PC-3 (cell line): ENCODE measurements at regions not wholly inside any gene's neighbourhood (a gene's known extent, or its start where the extent isn't known, plus 50 kb on each side); places are given as distances from the start of the nearest gene placed in this dataset.

Experiments
- ATAC-seq: fragments of 200-7000 bp; cut with Tn5 transposase; 2 replicates; pipeline ENCODE4 v1.9.1; 2020; ENCODE audit warnings: mild to moderate bottlenecking, moderate library complexity
- BruUV-seq: library from RNA; stranded (reverse); fragments of 400-500 nt; replicated peaks from 2 replicates; lab custom pipeline; 2021; lab: Mats Ljungman, UMichigan
- CTCF ChIA-PET: fragments of 300-600 bp; sonication (Branson Sonifier 250); formaldehyde crosslinking; loops from one replicate; lab custom pipeline; 2022; ENCODE audit warnings: antibody characterized with exemption; lab: Charles Lee
- POLR2A ChIA-PET: fragments of 300-600 bp; sonication (Branson Sonifier 250); formaldehyde crosslinking; loops from one replicate; lab custom pipeline; 2022; ENCODE audit warnings: antibody characterized with exemption; ENCODE audit not compliant: unreplicated experiment; lab: Charles Lee
- DNase-seq: peaks from one replicate; pipeline ENCODE4 v3.0.0-alpha.2; 2015
- H2AFZ ChIP-seq: fragments of 300-600 bp; sonication (generic); 2 replicates; pipeline ENCODE4 v1.6.0; 2016; ENCODE audit warnings: antibody characterized with exemption, low read length
- H3F3A ChIP-seq: fragments of 300-600 bp; sonication (generic); one replicate; pipeline ENCODE4 v1.6.0; 2017; ENCODE audit warnings: antibody characterized with exemption, low read length, control low read depth, mild to moderate bottlenecking; ENCODE audit not compliant: unreplicated experiment
- H3K27ac ChIP-seq: fragments of 300-600 bp; sonication (generic); 2 replicates; pipeline ENCODE4 v1.5.1; 2016; ENCODE audit warnings: mild to moderate bottlenecking, low read length
- H3K27me3 ChIP-seq: fragments of 300-600 bp; sonication (generic); 2 replicates; pipeline ENCODE4 v1.6.1; 2016; ENCODE audit warnings: low read length, mixed read lengths
- H3K36me3 ChIP-seq: fragments of 300-600 bp; sonication (generic); 2 replicates; pipeline ENCODE4 v1.6.1; 2016; ENCODE audit warnings: low read depth, mixed run types, low read length, mixed read lengths
- H3K4me1 ChIP-seq: fragments of 300-600 bp; sonication (generic); 2 replicates; pipeline ENCODE4 v1.5.1; 2016; ENCODE audit warnings: low read length; ENCODE audit not compliant: insufficient read depth
- H3K4me2 ChIP-seq: fragments of 300-600 bp; sonication (generic); 2 replicates; pipeline ENCODE4 v1.6.0; 2016; ENCODE audit warnings: low read length
- H3K4me3 ChIP-seq: fragments of 300-600 bp; sonication (generic); 2 replicates; pipeline ENCODE4 v1.5.1; 2016; ENCODE audit warnings: mild to moderate bottlenecking, low read length, mixed read lengths
- H3K79me2 ChIP-seq: fragments of 300-600 bp; sonication (generic); 2 replicates; pipeline ENCODE4 v1.6.1; 2017; ENCODE audit warnings: low read length, mixed read lengths
- H3K9ac ChIP-seq: fragments of 300-600 bp; sonication (generic); 2 replicates; pipeline ENCODE4 v1.6.0; 2016; ENCODE audit warnings: mild to moderate bottlenecking, low read length
- H3K9me2 ChIP-seq: fragments of 300-600 bp; sonication (generic); replicated peaks from 2 replicates; pipeline ENCODE4 v1.6.1; 2016; ENCODE audit warnings: mixed run types, low read length, mixed read lengths
- H3K9me3 ChIP-seq: fragments of 300-600 bp; sonication (generic); 2 replicates; pipeline ENCODE4 v1.6.1; 2016; ENCODE audit warnings: low read length, mixed read lengths
- H4K20me1 ChIP-seq: fragments of 300-600 bp; sonication (generic); 2 replicates; pipeline ENCODE4 v1.6.1; 2016; ENCODE audit warnings: low read length, mixed read lengths
- CTCF ChIP-seq: fragments of 300-600 bp; sonication (generic); conservative IDR thresholded peaks from 2 replicates; pipeline ENCODE4 v1.5.1; 2017; ENCODE audit warnings: antibody characterized with exemption, low read depth, mild to moderate bottlenecking, low read length
- EZH2 ChIP-seq: fragments of 300-600 bp; sonication (generic); IDR thresholded peaks from one replicate; pipeline ENCODE4 v1.6.1; 2017; ENCODE audit warnings: antibody characterized with exemption, mild to moderate bottlenecking, low read length; ENCODE audit not compliant: unreplicated experiment
- EZH2phosphoT487 ChIP-seq: fragments of 300-600 bp; sonication (generic); IDR thresholded peaks from 2 replicates; pipeline ENCODE4 v1.6.1; 2018; ENCODE audit warnings: mild to moderate bottlenecking, antibody characterized with exemption, low read length, borderline replicate concordance
- intact Hi-C: fragments of 100-400 bp; cut with micrococcal nuclease; formaldehyde crosslinking; loops from 2 replicates; pipeline ENCODE4 v1.9.0; 2023

- Histone ChIP-seq H3K4me2 (no peak overlapping the region), H3K4me3 (no peak overlapping the region), H3K79me2 (no peaks in the 10 kb centered on the region), H3K27me3 (no peaks in the 10 kb centered on the region), H3K4me1 (no peaks in the 10 kb centered on the region), H3K9ac (no peak overlapping the region), H3K9me2 (no peaks in the 10 kb centered on the region), H3K9me3 (peaks cover 8% of the 10 kb centered on the region; the same call in 1 of the 2 replicates), H3F3A (no peaks in the 10 kb centered on the region), H3K36me3 (no peaks in the 10 kb centered on the region), H4K20me1 (no peaks in the 10 kb centered on the region), H2AFZ (no peak overlapping the region), H3K27ac (no peak overlapping the region)
- intact Hi-C loops = no loop called here
- DNase-seq (no peak), ATAC-seq (no peak)
- POLR2A ChIA-PET = no interaction called here
- TF ChIP-seq EZH2 = no peak
- TF ChIP-seq CTCF = no peak
- CTCF ChIA-PET = no interaction called here
- no TSS peak for BruUV-seq
These were observed 452.7 kb downstream of the NUF2 start for GRCh38 chr1:163774401-163774945.

GRCh38 chr1:163774978-163775620 is 453.3 kb downstream of the NUF2 start:
- H3K9ac ChIP-seq = no peak overlapping the region
- H3K27me3 ChIP-seq = no peaks in the 10 kb centered on the region
- H2AFZ ChIP-seq = no peak overlapping the region
- peaks cover 11% of the 10 kb centered on the region; the same call in 1 of the 2 replicates for H3K9me3 ChIP-seq
- ATAC-seq (no peak), DNase-seq (no peak)
- no peaks in the 10 kb centered on the region for H3K4me1 ChIP-seq
- BruUV-seq = no TSS peak
- no peaks in the 10 kb centered on the region for H3F3A ChIP-seq
- H3K27ac ChIP-seq = no peak overlapping the region
- H3K9me2 ChIP-seq = no peaks in the 10 kb centered on the region
- ChIA-PET CTCF (no interaction called here), POLR2A (no interaction called here)
- H4K20me1 ChIP-seq = no peaks in the 10 kb centered on the region
- no peak overlapping the region for H3K4me2 ChIP-seq
- intact Hi-C loops = no loop called here
- H3K36me3 ChIP-seq = no peaks in the 10 kb centered on the region
- H3K4me3 ChIP-seq = no peak overlapping the region
- H3K79me2 ChIP-seq = no peaks in the 10 kb centered on the region
- TF ChIP-seq EZH2 (no peak), EZH2phosphoT487 (no peak), CTCF (no peak)

- CTCF ChIA-PET = no interaction called here
- no peaks in the 10 kb centered on the region for H3K4me1 ChIP-seq
- POLR2A ChIA-PET = no interaction called here
These were observed 455.5 kb downstream of the NUF2 start for GRCh38 chr1:163777205-163777604.

More at GRCh38 chr1:163777205-163777604, 455.5 kb downstream of the NUF2 start:
- intact Hi-C loops = no loop called here
- ATAC-seq = no peak
- Histone ChIP-seq H4K20me1 (no peaks in the 10 kb centered on the region), H3K79me2 (no peaks in the 10 kb centered on the region), H3K4me2 (no peak overlapping the region), H3F3A (no peaks in the 10 kb centered on the region), H3K27ac (no peak overlapping the region), H2AFZ (no peak overlapping the region), H3K27me3 (no peaks in the 10 kb centered on the region), H3K36me3 (no peaks in the 10 kb centered on the region), H3K9ac (no peak overlapping the region), H3K9me2 (no peaks in the 10 kb centered on the region), H3K4me3 (no peak overlapping the region), H3K9me3 (peaks cover 11% of the 10 kb centered on the region)
- no TSS peak for BruUV-seq
- TF ChIP-seq CTCF (no peak), EZH2phosphoT487 (no peak), EZH2 (no peak)
- no peak for DNase-seq
